Astrocyte of the spinal cord (primary cell): ENCODE measurements at regions not wholly inside any gene's neighbourhood (a gene's known extent, or its start where the extent isn't known, plus 50 kb on each side); places are given as distances from the start of the nearest gene placed in this dataset.

Experiments
- DNase-seq: peaks from one replicate; pipeline ENCODE4 v3.0.0; 2011; ENCODE audit warnings: low read depth, low spot score
- H3K4me3 ChIP-seq: 2 replicates; pipeline ENCODE4 v1.5.1; 2011; ENCODE audit warnings: low read depth, mild to moderate bottlenecking, low read length, moderate library complexity
- CTCF ChIP-seq: IDR thresholded peaks from 2 replicates; pipeline ENCODE4 v1.5.1; 2012; ENCODE audit warnings: low read depth, mild to moderate bottlenecking, low read length, inconsistent platforms
- in situ Hi-C: cut with HindIII; loops from 2 replicates; pipeline ENCODE4 v1.10.0; 2017; ENCODE audit warnings: low sequenced_read_pairs

DNA sequence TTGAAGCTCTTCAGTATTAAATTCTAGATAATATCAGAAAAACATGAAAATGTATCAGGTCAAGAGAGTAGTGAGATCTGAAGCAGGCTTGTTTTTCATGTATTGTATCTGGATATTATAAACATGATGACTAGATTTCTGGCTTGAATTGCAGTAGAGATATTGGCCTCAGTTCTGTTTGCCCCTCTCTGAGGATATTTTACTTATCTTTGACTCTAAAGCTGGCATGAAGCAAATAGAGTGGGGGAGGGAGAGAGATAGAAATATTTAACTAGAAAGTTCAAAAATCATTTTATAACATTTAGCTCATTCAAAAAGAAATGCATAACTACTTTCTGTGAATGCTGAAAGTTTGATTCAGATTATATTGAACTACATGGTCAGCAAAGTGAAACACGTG, 929.7 kb upstream of the KCND2 start:
- in situ Hi-C loops = no loop called here
- H3K4me3 ChIP-seq = no peak overlapping the region
- no peak for TF ChIP-seq CTCF
- DNase-seq = no peak

GRCh38 chr7:119344466-119344865, 928.5 kb upstream of the KCND2 start:
- DNase-seq = no peak
- TF ChIP-seq CTCF = no peak
- in situ Hi-C loops = no loop called here
- no peak overlapping the region for H3K4me3 ChIP-seq

DNA sequence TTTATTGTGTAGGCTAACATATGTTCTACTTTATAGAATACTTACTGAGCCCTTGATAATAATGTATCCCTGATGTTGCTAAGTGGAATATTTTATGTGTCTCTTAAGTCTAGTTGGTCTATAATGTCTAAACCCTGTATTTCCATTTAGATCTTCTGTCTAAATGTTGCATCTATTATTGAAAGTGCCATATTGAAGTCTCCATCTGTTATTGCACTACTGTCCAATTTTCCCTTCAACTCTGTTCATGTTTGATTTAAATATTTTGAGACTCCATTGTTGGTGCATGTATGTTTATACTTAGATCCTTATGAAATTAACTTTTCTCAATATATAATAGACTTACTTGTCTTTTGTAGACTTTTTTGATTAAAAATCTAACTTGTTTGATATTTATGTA, 924.5 kb upstream of the KCND2 start:
- no peak overlapping the region for H3K4me3 ChIP-seq
- TF ChIP-seq CTCF = no peak
- in situ Hi-C loops = no loop called here
- no peak for DNase-seq

- H3K4me3 ChIP-seq = no peak overlapping the region
- TF ChIP-seq CTCF = no peak
- DNase-seq = no peak
- in situ Hi-C loops = no loop called here
Measured at GRCh38 chr7:119350334-119350733, 922.6 kb upstream of the KCND2 start.

DNA sequence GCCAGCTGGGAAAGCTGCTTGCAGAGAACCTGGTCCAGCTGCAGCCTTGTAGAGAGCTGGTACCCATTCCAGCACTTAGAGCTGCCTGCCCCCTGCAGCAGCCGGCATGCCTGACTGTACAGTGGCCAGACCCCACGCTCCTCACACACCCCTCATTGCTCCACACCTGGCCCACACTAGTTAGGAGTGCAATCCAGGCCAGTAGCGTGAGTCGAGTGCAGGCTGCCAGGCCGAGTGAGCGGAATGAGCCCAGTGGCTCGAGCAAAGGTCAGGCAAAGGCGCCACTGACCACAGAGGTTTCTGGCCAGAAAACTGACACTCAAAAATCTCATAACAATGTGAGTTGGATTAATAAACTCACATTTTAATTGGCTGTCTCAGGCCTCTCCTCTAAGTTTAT, 921.7 kb upstream of the KCND2 start:
- no peak for DNase-seq
- H3K4me3 ChIP-seq = no peak overlapping the region
- no peak for TF ChIP-seq CTCF
- in situ Hi-C loops = no loop called here

DNA sequence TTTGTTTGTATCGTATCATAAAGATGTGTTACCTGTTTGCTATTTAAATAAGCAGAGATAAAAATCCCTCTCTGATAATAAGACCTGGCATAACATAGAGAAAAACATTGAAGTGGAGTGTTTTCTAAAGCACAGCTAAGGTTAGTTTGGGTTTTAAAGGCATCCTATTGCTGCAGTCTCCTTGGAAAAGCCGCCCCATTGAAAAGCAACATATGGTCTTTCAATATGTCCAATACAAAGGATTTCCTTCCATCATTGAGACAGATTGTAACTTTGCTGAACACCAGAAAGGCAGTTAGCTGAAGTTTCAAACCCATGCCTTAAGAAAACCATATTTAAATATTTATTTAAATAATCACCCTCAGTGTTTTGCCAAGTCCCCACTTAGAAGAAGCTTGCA, 898.5 kb upstream of the KCND2 start:
- in situ Hi-C loops = no loop called here
- TF ChIP-seq CTCF = no peak
- no peak for DNase-seq
- H3K4me3 ChIP-seq = no peak overlapping the region

- in situ Hi-C loops = no loop called here
- H3K4me3 ChIP-seq = no peak overlapping the region
- DNase-seq = no peak
- TF ChIP-seq CTCF = no peak
Measured at GRCh38 chr7:119377861-119378260, 895.1 kb upstream of the KCND2 start.
